ENCODE measurements at regions not wholly inside any gene's neighbourhood (a gene's known extent, or its start where the extent isn't known, plus 50 kb on each side); places are given as distances from the start of the nearest gene placed in this dataset.

- no peak for TF ChIP-seq CTCF (IDR thresholded peaks at IDR 0.05; ENCODE audit: borderline replicate concordance, insufficient read depth, low read depth, low read length)
- no peak overlapping the region for H3K4me3 ChIP-seq (ENCODE audit: low read depth, low read length)
These were observed 1613.0 kb upstream of the LRRTM3 start for GRCh38 chr10:65312876-65313275.

- no peak overlapping the region for H3K4me3 ChIP-seq (ENCODE audit: low read depth, low read length)
- no peak for TF ChIP-seq CTCF (IDR thresholded peaks at IDR 0.05; ENCODE audit: borderline replicate concordance, insufficient read depth, low read depth, low read length)
These were observed 1612.4 kb upstream of the LRRTM3 start for GRCh38 chr10:65313406-65313805.

- no peak for TF ChIP-seq CTCF (IDR thresholded peaks at IDR 0.05; ENCODE audit: borderline replicate concordance, insufficient read depth, low read depth, low read length)
- no peak overlapping the region for H3K4me3 ChIP-seq (ENCODE audit: low read depth, low read length)
These were observed 1611.6 kb upstream of the LRRTM3 start for GRCh38 chr10:65314253-65314652.

GRCh38 chr10:65319493-65319892 is 1606.3 kb upstream of the LRRTM3 start:
- no peak overlapping the region for H3K4me3 ChIP-seq (ENCODE audit: low read depth, low read length)
- no peak for TF ChIP-seq CTCF (IDR thresholded peaks at IDR 0.05; ENCODE audit: borderline replicate concordance, insufficient read depth, low read depth, low read length)

- no peak for TF ChIP-seq CTCF (IDR thresholded peaks at IDR 0.05; ENCODE audit: borderline replicate concordance, insufficient read depth, low read depth, low read length)
These were observed 1605.4 kb upstream of the LRRTM3 start for GRCh38 chr10:65320236-65321026.

GRCh38 chr10:65323802-65324201 is 1602.0 kb upstream of the LRRTM3 start:
- no peak for TF ChIP-seq CTCF (IDR thresholded peaks at IDR 0.05; ENCODE audit: borderline replicate concordance, insufficient read depth, low read depth, low read length)

More at GRCh38 chr10:65320236-65321026, 1605.4 kb upstream of the LRRTM3 start:
- no peak overlapping the region for H3K4me3 ChIP-seq (ENCODE audit: low read depth, low read length)

GRCh38 chr10:65325913-65326312 is 1599.9 kb upstream of the LRRTM3 start:
- H3K4me3 ChIP-seq (ENCODE audit: low read depth, low read length) = no peak overlapping the region
- no peak for TF ChIP-seq CTCF (IDR thresholded peaks at IDR 0.05; ENCODE audit: borderline replicate concordance, insufficient read depth, low read depth, low read length)

More at GRCh38 chr10:65323802-65324201, 1602.0 kb upstream of the LRRTM3 start:
- no peak overlapping the region for H3K4me3 ChIP-seq (ENCODE audit: low read depth, low read length)

Measured in GM12875 (cell line).